HG02852 (cell line): ENCODE measurements at regions not wholly inside any gene's neighbourhood (a gene's known extent, or its start where the extent isn't known, plus 50 kb on each side); places are given as distances from the start of the nearest gene placed in this dataset.

Experiments used
- ATAC-seq: cut with Tn5 transposase; IDR thresholded peaks from one replicate; pipeline ENCODE4 v1.9.1; 2021; ENCODE audit warnings: mild to moderate bottlenecking, moderate library complexity; ENCODE audit not compliant: unreplicated experiment

DNA sequence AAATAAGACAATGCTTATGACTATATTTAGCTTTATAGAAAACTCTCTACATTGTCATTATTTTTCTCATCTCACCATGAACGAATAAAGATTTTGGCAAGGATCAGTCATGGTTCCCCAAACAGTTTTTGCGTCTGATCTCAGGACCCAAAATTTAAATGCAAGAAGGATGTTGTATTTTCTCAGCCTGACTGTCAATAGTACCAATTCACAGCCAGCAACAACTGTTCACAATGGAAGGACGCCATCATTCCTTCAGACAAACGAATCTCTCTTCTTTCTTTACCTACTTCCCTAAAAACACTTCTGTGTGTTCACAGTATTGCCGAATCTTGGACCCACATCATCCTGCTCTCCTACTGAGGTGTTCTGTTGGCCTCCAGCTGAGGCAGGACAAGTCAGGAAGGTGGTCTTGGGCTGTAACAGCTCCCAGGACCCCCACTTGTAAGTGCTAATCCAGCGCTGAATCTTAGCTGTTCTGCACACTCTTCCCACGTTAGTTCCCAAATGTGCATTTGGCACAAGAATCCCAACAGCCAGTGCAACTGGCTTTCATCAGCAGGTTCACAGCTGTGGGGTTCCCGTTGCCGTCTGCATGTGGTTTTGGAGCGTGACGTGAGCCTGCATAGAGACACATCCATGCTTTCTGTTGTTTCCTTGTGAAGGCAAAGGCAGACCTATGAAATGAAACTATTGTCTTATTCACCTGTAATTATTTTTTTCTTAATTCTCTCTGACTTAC is 600.0 kb downstream of the QKI start:
- ATAC-seq = no peak

DNA sequence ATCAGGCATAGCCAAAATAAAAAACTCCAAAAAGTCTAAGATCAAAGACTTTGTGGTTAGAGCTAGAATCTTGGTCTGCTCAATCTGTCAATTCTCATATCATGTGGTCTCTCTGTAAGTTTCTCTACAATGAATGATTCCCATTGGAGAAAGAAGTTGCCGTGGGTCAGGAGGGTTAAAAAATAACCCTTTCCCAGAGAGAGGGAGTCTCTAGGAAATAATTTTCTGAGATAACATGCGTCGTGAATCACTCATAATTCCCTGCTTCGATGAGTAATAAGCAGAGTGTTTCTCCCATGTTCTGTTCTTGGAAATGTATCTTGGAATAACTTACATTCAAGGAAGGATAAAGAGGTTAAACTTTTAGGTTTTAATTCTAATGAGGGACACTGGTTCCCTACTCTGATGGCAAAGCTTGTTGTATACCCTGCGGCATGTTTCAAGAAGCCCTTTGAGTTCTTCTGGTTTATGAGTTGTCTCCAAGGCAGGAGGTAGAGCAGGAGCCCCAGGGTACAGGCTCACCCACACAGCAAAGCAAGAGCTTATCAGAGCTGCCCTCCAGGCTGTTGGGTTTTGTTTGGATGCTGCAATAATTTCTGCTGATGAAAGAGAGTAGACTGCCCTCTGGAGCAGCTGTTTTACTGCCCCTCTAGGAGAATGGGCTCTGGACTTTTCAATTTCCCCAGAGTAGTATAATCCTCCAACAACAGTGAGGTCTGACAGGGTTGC is 599.1 kb downstream of the QKI start:
- ATAC-seq = no peak

DNA sequence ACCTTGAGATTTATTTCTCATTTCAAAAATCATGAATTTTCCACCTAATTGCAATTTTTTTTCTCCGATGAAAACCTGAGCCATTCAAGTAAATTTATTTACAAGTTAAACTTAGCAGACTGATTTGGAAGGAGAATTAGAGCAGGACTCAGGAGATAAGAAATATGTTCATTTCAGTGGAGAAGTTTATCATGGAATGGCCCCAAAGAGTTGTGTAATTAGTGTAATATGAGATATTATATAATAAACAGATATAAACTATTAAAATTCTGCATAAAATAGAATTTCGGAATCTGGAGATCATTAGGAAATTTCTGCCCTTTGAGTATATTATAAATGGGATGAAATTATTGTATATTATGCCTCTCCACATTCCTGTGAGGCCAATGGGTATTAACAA is 596.8 kb downstream of the QKI start:
- ATAC-seq = no peak

DNA sequence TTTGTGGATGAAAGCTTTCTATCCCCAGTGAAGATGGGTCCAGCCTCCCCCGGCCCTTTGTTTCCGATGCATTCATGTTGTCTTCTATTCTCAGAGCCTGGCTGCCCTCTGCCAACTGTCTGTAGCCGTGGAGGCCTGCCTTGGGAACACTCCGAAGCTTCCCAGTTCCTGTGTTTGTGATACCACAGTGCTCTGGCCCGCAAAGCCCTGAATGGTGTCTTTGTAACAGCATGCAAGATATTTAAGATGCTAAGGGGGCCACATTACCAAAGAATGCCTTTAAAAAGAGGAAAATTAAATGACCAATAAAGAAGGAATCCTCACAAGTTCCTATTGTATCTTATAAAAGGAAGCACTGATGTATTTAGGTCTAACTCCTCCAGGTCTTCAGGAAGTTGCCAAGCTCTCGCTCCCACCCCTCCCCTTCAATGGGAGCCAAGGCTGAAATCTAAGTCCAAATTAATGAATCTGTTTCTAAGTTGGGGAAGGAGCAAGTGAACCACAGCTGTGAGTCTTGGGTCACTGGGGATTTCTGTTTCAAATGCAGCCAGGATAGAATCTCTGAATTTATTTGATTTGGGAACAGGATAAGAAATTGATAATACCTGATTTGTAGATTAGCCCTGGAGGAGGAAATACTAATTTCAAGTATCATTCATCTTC is 596.1 kb downstream of the QKI start:
- no peak for ATAC-seq

DNA sequence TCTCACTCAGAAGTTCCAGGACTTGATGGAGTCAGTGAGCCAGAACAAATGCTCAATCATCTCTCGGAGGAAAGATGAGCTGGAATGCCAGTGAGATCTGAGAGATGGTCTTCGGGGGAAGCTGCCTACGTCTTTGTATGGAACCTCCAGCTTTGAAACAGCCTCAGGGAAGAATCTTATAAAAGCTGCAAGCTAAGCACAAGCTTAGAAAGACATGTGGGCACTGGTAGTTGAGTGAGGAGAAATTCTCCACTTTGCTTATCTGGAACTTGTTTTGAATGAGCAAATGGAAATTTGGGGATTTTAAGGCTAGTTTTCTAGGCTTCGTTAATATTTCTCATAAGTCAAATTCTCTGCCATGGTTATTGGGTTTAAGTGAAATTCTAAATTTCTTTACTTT is 594.4 kb downstream of the QKI start:
- no peak for ATAC-seq

DNA sequence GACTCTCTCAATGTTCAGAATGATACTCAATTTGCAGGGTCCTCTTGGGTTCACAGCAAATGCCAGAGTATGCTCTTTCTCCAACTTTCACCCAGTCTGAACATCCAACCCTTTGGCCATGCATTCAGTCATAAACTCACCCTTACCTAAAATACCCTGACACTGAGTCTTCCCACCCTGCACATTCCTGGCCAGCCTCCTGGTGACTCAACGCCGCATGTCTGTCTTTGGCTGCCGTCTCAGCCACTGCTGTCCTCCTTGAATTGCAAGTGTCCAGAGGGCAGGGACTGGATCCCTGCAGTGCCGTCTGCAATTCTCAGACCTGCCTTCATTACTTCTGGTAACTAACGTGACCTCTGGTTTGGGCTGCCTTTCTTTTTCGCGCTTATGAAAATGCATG is 593.4 kb downstream of the QKI start:
- ATAC-seq = no peak

DNA sequence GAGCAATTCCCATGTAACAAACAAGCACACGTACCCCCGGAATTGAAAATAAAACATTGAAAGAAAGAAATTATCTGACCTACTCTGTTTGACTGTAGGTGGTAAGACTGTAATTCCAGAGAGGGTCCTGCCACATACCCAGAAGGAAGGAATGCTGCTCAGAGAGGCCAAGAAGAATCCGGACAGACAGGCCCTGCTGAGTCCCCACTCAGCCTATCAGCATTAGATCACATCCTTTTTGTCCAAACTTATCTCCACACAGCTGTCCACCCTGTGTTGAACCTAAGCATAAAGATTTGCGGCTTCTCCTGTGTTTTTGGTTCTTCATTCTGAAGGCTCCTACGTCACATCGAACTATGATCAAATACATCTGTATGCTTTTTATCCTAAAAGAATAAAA is 591.9 kb downstream of the QKI start:
- no peak for ATAC-seq

DNA sequence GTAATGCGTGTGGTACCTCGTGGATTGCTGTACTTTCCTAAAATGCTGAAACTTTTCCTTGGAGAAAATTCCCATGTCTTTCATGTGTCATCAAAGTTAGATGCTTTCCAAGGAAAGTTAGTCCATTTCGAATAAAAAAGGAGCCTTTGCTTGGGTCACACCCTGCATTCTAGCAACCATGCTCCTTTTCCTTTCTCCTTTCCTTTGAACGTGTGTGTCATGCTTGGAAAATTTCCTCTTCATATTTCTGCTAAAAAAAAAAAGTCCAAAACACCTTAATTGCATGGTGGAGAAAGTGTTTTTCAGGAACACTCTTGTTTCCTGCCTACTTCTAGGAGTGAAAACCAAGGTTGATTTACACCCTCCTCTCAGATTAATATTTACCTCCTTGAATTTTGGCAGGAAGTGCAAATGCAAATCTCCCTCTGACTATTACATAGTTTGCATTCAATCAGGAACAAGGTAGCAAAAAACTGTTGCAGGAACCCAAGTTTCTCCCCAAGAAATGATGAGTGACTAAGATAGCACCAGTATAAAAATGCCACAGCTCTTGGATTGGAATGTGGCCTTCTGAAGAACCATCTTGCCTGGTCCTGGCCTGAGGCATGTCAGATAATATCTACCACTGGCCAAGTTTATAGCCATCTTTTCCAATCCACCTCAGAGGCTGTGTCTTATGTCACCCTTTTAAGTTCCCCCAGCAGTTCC is 590.6 kb downstream of the QKI start:
- no peak for ATAC-seq

DNA sequence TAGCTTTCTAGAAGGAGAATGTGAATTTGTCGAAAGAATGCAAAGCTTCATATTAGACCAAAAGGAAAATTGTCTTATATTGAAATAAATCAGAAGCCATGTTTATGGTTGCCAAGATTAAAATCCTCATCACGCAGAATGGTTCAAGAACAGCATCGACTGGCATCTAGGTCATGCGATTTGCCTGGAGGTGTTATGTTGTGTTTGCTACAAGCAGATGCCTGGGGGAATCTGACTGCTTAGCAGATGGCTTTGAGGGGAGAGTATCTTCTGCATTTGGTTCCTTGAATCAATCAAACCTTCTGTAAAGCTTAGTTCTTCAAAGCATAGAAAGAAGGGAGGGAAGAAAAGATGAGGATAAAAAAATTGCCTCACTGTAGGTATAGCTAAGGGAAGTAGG is 585.8 kb downstream of the QKI start:
- ATAC-seq = no peak

DNA sequence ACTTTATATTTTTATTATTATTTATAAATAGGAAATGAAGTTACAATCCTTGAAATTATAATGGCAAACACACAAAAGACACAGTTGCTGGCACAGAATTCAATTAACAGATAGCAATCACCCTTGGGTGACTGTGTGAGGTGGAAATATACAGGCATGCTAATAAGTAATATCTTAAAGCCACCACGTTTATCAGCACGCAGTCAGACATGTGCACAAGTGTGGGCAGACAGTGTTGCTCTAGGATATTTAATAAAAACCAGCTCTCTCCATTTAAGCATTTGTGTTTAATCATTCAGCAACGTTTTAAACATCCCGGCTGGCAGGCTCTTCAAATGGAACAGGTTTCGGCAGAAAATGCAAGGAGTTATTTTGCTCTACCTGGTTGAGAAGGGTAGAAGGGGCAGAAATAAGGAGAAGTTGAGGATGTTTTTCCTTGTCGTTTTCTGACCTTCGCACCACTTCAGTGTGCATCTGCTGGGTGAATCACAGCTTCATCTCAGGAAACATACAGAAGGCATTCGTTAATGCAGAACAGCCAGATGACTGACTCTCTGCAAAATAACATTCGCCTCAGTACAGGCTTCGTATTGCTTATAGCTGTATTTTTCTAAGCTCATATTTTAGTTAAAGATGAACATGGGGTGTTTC is 585.1 kb downstream of the QKI start:
- ATAC-seq = no peak

DNA sequence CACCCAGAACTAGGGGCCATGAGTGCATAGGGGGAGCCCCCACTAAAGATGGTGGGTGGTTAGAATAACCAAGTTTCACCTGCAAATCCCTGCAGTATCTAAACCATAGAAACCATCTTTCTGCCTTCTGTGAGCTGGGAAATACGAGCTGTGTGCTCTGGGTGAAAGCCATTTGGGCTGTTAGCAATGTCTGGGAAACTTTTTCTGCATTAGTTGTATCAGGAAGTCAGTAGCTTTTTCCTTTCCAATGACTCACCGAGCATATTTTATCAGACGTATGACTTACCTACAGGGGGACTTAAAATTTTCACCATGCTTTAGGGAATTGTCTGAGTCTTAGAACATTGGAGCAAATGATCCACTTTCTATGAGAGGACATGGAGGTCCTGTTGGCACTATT is 584.0 kb downstream of the QKI start:
- no peak for ATAC-seq

DNA sequence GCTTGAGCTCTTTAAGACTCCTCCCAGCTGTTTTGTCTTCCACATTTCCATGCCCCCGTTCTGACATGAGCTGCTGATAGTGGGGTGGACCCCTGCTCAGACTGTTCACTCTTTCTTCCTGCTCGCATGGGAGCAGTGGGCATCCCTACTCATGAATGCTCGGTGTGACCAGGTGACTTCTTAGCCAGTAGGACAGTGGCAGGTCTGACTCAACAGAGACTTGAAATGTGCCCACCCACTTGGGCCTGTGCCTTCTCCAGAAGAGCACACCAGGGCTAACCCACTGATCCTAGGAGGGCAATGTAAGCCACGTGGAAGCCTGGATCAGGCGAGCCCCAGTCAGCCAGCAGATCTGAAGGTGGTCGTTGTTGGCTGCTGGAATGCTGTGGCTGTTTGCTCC is 582.0 kb downstream of the QKI start:
- no peak for ATAC-seq

DNA sequence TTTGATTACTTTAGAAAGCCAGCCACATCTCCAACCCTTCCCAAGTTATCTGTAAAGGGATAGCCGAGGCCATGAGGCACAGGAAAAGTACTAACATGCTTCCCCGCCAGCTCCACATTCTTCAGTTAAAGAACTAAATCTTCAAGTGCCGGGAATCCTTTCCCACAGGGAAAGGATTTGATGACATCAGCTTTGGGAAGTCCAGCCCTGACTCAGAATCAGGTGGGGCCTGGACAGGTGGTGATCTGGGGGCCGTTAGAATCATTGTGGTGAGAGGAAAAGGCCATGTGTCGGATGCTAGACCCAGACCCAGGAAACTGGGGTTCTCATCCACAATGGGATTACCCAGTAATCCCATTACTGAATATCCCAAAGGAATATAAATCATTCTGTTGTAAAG is 580.0 kb downstream of the QKI start:
- ATAC-seq = no peak

DNA sequence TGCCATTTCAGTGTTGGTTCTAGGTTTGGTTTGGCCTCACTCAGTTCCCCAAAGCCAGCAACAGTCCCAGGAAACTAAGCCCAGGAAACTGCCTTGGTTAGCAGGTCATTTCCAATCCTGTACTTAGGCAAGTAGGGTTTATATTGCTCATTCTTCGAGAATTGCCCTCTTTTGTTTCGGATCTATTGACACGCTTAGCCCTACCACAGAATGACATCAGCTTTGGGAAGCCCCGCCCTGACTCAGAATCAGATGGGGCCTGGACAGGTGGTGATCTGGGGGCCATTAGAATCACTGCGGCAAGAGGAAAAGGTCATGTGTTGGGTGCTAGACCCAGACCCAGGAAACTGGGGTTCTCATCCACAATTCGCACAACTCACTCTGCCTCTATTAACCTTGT is 578.2 kb downstream of the QKI start:
- no peak for ATAC-seq

DNA sequence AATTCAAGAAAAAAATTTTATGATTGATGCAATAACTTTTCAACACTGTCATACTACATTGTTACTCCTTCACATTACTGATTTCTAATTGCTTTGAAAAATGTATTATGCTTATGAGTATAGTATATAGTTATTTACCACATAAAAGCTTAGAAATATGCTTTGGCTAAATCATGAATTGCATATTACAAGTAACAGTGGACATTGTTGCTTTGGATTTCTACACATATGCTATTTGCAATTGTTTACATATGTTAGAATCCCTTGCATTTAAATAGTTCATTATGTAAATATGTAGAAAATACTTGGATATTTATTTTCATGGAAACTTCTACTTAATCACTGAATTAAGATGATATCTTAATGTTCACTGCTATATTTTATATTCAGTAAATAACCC is 577.5 kb downstream of the QKI start:
- ATAC-seq = no peak

DNA sequence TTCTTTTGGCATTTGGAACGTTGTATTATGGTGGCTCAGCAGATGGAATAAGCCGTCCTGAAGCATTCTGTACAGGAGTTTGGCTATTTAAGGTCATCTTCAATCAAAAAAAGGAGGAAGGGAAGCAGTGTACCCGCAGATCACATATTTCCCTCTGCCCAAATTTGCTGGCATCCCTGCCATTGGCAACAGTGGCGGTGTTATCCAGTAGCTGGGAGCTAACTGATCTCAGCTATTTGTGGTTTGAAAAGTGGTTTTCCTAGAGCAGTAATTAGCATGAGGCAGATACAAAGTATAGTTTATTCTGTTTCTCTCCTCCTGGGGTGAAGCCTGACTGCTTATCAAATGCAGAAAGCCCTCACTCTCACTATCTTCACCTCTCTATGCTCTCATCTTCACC is 576.8 kb downstream of the QKI start:
- no peak for ATAC-seq

DNA sequence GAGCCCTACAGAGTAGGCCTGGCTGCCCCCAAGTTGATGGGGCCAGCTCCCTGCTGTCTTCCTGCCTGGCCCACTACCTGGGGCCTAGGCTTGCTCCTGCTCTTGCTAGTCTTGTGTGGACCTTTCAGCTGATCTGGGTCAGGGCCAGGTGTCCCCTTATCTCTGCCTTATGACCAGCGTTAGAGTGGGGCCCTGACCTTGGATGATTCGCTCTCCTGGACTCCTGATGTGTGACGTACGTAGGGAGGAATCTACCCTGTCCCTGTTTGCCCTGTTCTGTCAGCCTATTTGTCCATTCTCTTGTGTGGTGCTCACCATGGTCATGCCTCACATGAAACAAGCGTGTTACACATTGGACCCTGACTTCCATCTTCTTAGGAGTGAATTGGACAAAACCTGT is 571.8 kb downstream of the QKI start:
- ATAC-seq = no peak

DNA sequence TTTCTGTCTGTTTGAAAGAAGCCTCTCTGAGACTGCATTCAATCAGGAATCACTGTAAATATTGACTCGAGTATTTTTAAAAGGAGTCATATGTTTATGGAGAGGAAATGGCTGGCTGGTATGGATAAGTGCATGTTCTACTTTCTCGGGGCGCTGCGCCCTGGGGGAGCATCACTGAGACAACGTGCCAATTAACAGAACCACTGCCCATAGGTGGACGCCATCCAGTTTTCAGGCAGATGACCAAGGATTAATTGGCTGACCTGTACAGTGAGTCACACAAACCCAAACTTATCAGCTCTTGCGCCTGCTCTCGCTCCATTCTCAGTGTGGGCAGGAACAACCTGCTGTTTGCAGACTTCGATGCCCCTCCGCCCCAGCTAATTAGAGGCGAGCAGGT is 571.2 kb downstream of the QKI start:
- no peak for ATAC-seq

DNA sequence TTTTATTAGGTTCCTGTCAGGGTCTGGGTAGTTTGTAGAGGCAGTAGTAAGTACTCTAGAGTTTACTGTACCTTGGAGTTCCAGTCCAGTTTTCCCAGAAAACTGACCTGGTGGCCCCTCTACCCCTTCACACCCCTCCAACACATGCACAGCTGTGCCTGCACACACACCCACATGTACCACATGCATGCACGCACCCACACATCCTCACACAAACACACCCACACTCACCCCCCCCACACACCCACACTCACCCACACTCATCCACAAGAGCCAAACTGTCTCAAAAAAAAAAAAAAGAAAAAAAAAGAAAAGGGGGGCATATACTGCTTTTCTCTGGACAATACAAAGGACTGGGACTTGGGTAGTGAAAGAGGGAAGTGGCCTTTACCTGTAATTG is 570.5 kb downstream of the QKI start:
- ATAC-seq = no peak

DNA sequence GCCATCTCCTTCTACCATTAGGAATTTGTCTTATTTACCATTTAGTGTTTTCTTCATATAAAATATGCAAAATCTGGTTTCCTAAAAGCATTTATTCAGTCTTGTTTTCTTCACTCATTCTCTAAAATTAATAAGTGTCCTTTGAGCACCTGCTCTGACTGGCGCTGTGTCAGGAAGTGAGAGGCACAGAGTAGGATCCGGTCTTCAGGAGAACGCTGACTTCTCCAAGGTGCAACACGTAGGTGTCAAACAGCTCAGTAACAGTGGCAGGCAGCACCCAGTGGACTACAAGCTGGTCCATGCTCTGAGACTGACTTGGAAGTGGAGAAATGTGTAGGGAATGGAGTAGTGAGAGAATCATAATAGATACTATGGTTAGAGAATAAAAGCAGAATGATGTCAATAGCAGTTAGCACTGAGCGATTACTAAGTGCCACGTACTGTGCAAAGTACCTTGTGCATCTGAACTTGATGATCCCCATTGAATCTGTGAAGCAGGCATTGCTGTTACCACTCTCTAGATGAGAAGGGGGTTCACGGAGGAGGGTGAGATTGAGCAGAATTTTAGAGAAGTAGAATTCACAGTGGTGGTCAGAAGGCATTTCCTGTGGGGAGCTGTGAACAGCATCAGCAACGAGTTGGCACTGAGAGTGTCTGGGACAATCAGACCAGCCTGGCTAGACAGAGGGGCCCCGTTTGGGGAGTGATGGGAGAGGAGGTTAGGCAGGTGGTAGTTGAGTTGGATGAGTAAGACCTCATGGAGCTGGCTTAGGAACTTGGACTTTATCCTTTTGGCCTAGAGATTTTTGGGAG is 569.8 kb downstream of the QKI start:
- no peak for ATAC-seq
